RWPE2 (cell line): ENCODE measurements at regions not wholly inside any gene's neighbourhood (a gene's known extent, or its start where the extent isn't known, plus 50 kb on each side); places are given as distances from the start of the nearest gene placed in this dataset.

Source experiments
- ATAC-seq: fragments of 200-7000 bp; cut with Tn5 transposase; 3 replicates; pipeline ENCODE4 v1.9.1; 2021; ENCODE audit warnings: low read depth
- DNase-seq: peaks from one replicate; pipeline ENCODE4 v3.0.0-alpha.2; 2020; ENCODE audit warnings: low spot score
- H3K27ac ChIP-seq: fragments of 450-650 bp; 2 replicates; pipeline ENCODE4 v1.5.1; 2017; ENCODE audit warnings: mild to moderate bottlenecking; ENCODE audit not compliant: poor library complexity, severe bottlenecking
- H3K27me3 ChIP-seq: fragments of 250-450 bp; sonication (Bioruptor Pico); 2 replicates; pipeline ENCODE4 v1.5.1; 2021; ENCODE audit warnings: mild to moderate bottlenecking, moderate library complexity; ENCODE audit not compliant: insufficient read depth, poor library complexity, severe bottlenecking
- H3K36me3 ChIP-seq: fragments of 250-450 bp; sonication (Bioruptor Pico); 2 replicates; pipeline ENCODE4 v1.5.1; 2020; ENCODE audit warnings: low read depth, mild to moderate bottlenecking, moderate library complexity
- H3K4me1 ChIP-seq: fragments of 250-450 bp; sonication (Bioruptor Pico); 2 replicates; pipeline ENCODE4 v1.5.1; 2021; ENCODE audit warnings: mild to moderate bottlenecking, moderate library complexity; ENCODE audit not compliant: insufficient read depth, poor library complexity, severe bottlenecking
- H3K4me3 ChIP-seq: fragments of 250-450 bp; sonication (Bioruptor Pico); 2 replicates; pipeline ENCODE4 v1.5.1; 2021; ENCODE audit warnings: mild to moderate bottlenecking, moderate library complexity; ENCODE audit not compliant: severe bottlenecking
- H3K9me3 ChIP-seq: fragments of 250-450 bp; sonication (Bioruptor Pico); 2 replicates; pipeline ENCODE4 v1.5.1; 2021; ENCODE audit warnings: mild to moderate bottlenecking, moderate library complexity; ENCODE audit not compliant: severe bottlenecking
- CTCF ChIP-seq: fragments of 450-650 bp; IDR thresholded peaks from one replicate; pipeline ENCODE4 v1.5.1; 2017; ENCODE audit warnings: mild to moderate bottlenecking, moderate library complexity; ENCODE audit not compliant: poor library complexity, severe bottlenecking

DNA sequence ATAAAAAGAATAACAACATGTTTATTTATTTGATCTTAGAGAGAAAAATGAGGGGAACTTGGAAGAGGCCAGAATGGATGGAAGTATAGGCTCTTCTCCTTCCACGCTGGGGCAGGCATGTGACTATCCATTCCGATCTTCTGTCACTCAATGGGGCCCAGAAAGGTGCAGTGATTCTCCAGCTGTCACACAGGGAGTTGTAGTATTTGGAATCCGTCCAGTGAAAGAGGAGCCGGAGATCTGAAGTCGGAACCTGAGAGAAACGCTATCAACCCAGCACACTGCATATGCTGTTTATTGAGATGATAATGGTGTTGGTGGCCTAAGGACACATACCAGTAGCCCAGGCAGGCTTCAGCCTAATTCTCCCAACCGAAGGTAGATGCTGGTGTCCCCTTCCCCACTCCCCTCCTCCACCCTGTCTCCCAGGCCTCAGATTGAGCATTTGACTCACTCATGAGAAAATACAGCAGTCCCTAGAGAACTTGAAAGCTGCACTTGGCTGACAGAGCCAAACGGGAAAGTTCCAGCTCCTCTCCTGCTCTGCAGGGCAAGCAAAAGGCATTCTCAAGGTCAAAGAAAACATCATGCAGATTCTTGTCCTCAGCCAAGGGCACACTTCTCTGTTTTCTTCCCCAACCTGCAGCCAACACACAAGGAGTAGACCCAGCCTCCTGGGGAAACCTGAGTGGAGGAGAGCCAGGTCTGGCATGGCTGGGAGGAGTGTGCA, 100.4 kb downstream of the IRF2BPL start:
- Histone ChIP-seq H3K4me1 (peaks cover 6% of the 10 kb centered on the region), H3K4me3 (no peak overlapping the region), H3K9me3 (no peaks in the 10 kb centered on the region), H3K27ac (no peak overlapping the region), H3K27me3 (no peaks in the 10 kb centered on the region), H3K36me3 (no peaks in the 10 kb centered on the region)
- DNase-seq (no peak), ATAC-seq (no peak)
- no peak for TF ChIP-seq CTCF

GRCh38 chr14:76926521-76927251, 100.5 kb downstream of the LRRC74A start:
- no peak overlapping the region for H3K4me3 ChIP-seq
- H3K36me3 ChIP-seq = no peaks in the 10 kb centered on the region
- peaks cover 6% of the 10 kb centered on the region for H3K4me1 ChIP-seq
- H3K27me3 ChIP-seq = no peaks in the 10 kb centered on the region
- TF ChIP-seq CTCF = no peak
- ATAC-seq (peak; percentile 46), DNase-seq (no peak)
- no peak overlapping the region for H3K27ac ChIP-seq
- H3K9me3 ChIP-seq = no peaks in the 10 kb centered on the region

- H3K36me3 ChIP-seq = no peaks in the 10 kb centered on the region
- TF ChIP-seq CTCF = no peak
- DNase-seq (no peak), ATAC-seq (no peak)
- no peak overlapping the region for H3K27ac ChIP-seq
- H3K4me1 ChIP-seq = peaks cover 8% of the 10 kb centered on the region
- H3K27me3 ChIP-seq = no peaks in the 10 kb centered on the region
- H3K4me3 ChIP-seq = no peak overlapping the region
- H3K9me3 ChIP-seq = no peaks in the 10 kb centered on the region
Measured at GRCh38 chr14:76925097-76925441, 98.9 kb downstream of the LRRC74A start.

DNA sequence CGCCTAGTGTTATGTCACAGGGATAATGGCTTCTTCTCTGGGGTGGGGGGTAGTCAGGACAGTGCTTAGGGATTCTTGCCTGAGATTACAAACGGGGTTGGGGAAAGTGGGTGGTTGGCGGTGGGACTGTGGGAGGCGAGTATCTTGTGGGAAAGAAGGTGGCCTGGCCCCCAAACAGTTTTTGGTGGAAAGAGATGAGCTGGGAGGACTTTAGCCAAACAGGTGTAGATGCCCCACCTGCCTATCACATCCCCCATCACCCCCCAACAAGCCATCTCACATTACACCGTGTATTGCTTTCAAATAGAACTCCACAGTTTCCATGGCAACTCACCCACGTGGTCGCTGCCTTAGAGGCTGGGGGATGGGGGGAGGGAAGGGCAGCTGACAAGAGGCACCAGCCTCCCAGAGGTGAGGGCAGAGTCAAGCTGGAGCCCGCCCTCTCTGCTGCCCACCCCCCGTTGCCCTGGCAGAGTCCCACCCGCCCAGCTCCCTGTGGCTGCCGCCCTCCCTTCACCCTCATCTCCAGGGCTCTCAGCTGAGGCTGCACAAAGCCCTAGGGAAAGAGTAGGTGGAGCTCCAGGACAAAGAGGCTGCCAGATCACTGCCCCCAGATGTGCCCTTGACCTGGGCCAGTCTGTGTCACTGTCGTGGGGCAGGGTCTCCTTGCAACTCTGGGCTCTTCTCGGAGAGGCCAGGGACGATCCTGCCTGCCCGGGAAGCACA, 98.3 kb downstream of the LRRC74A start:
- H3K27ac ChIP-seq = no peak overlapping the region
- ATAC-seq = peak; percentile 9; the same call in 1 of the 3 replicates
- H3K27me3 ChIP-seq = no peaks in the 10 kb centered on the region
- H3K4me3 ChIP-seq = no peak overlapping the region
- no peak for TF ChIP-seq CTCF
- no peaks in the 10 kb centered on the region for H3K9me3 ChIP-seq
- no peak for DNase-seq
- no peaks in the 10 kb centered on the region for H3K36me3 ChIP-seq
- H3K4me1 ChIP-seq = peaks cover 8% of the 10 kb centered on the region
